HEK293T (cell line): ENCODE measurements at regions not wholly inside any gene's neighbourhood (a gene's known extent, or its start where the extent isn't known, plus 50 kb on each side); places are given as distances from the start of the nearest gene placed in this dataset.

Source experiments
- ARNT ChIP-seq: fragments of 450-650 bp; IDR thresholded peaks from 2 replicates; pipeline ENCODE4 v1.6.1; 2017; ENCODE audit warnings: mild to moderate bottlenecking
- BHLHE40 ChIP-seq: fragments of 450-650 bp; IDR thresholded peaks from 2 replicates; pipeline ENCODE4 v1.6.1; 2016; ENCODE audit warnings: mild to moderate bottlenecking, moderate library complexity, borderline replicate concordance
- ELF4 ChIP-seq: fragments of 450-650 bp; IDR thresholded peaks from 2 replicates; pipeline ENCODE4 v1.6.1; 2017; ENCODE audit warnings: antibody characterized with exemption
- FOXA1 ChIP-seq: fragments of 450-650 bp; IDR thresholded peaks from 2 replicates; pipeline ENCODE4 v1.6.1; 2016; ENCODE audit warnings: mild to moderate bottlenecking
- FOXM1 ChIP-seq: fragments of 450-650 bp; IDR thresholded peaks from 2 replicates; pipeline ENCODE4 v1.6.1; 2017; ENCODE audit warnings: mild to moderate bottlenecking, borderline replicate concordance
- HDGF ChIP-seq: fragments of 450-650 bp; IDR thresholded peaks from 2 replicates; pipeline ENCODE4 v1.6.1; 2017; ENCODE audit warnings: antibody characterized with exemption, borderline replicate concordance
- NFRKB ChIP-seq: fragments of 450-650 bp; IDR thresholded peaks from 2 replicates; pipeline ENCODE4 v1.6.1; 2016; ENCODE audit warnings: mild to moderate bottlenecking, moderate library complexity
- SP1 ChIP-seq: fragments of 450-650 bp; IDR thresholded peaks from 2 replicates; pipeline ENCODE4 v1.6.1; 2017
- SUZ12 ChIP-seq: fragments of 450-650 bp; IDR thresholded peaks from 2 replicates; pipeline ENCODE4 v1.6.1; 2016; ENCODE audit warnings: mild to moderate bottlenecking
- TARDBP ChIP-seq: fragments of 450-650 bp; IDR thresholded peaks from 2 replicates; pipeline ENCODE4 v1.6.1; 2016
- ZNF384 ChIP-seq: fragments of 450-650 bp; IDR thresholded peaks from 2 replicates; pipeline ENCODE4 v1.6.1; 2016
- TF ChIP-seq, protein P1 (sequence below): fragments of 450-650 bp; IDR thresholded peaks from 2 replicates; pipeline ENCODE4 v1.6.1; 2016

DNA sequence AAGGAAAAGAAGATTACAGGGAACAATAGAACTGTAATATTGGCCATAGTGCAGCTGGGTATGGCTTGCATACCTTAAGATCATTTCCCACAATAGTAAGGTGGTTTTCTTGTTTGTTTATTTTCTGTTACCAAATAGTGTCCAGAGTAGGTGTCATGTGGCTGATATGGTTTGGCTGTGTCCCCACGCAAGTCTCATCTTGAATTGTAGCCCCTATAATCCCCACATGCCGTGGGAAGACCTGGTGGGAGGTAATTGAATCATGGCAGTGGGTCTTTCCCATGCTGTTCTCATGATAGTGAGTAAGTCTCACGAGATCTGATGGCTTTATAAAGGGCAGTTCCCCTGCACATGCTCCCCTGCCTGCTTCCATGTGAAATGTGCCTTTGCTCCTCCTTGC is 190.1 kb downstream of the ICOS start:
- TF ChIP-seq HDGF (no peak), ZNF384 (no peak), FOXM1 (no peak), ARNT (no peak), SP1 (no peak), TARDBP (no peak), NFRKB (no peak), SUZ12 (no peak), ELF4 (no peak), FOXA1 (no peak), BHLHE40 (no peak)
- TF ChIP-seq, protein P1, sequence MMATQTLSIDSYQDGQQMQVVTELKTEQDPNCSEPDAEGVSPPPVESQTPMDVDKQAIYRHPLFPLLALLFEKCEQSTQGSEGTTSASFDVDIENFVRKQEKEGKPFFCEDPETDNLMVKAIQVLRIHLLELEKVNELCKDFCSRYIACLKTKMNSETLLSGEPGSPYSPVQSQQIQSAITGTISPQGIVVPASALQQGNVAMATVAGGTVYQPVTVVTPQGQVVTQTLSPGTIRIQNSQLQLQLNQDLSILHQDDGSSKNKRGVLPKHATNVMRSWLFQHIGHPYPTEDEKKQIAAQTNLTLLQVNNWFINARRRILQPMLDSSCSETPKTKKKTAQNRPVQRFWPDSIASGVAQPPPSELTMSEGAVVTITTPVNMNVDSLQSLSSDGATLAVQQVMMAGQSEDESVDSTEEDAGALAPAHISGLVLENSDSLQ, result no peak
